Germinal center (tissue), 1 donor: ENCODE measurements at regions not wholly inside any gene's neighbourhood (a gene's known extent, or its start where the extent isn't known, plus 50 kb on each side); places are given as distances from the start of the nearest gene placed in this dataset.
"Not testable (repeated sequence)": the region's sequence is repeated elsewhere in the genome, so short reads cannot be mapped to it uniquely, and the experiment has no call there.

ENCODE experiments used
- DNase-seq: peaks from one replicate; pipeline ENCODE4 v3.0.0; 2012; ENCODE audit warnings: mixed read lengths, low spot score

- no peak for DNase-seq
Measured at GRCh38 chr15:35992791-35993190, 446.8 kb upstream of the DPH6 start.

DNA sequence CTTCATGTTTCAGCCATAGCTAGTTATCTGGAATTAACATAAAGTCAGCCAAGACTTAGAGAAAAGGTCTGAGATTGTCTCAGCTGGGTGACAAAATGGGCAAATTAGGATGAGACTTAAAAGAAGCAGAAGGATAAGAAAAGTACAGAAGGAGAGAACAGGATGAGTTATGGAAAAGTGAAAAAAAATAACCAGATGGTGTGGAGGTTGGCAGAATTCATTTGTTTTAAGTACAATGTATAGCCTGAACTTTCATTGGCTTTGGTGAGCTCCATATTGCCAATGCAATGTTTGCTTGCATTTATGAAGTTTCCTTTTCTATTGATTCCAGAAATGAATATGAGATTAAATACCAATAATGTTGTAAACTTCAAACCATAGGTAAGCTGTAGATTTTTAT, 447.2 kb upstream of the DPH6 start:
- DNase-seq: no peak

- DNase-seq: no peak
Measured at GRCh38 chr15:35994876-35995275, 448.9 kb upstream of the DPH6 start.

- DNase-seq: no peak
Measured at GRCh38 chr15:35998663-35999602, 453.0 kb upstream of the DPH6 start.

- no peak for DNase-seq
Measured at GRCh38 chr15:36004891-36005490, 459.0 kb upstream of the DPH6 start.

GRCh38 chr15:36005542-36005941, 459.6 kb upstream of the DPH6 start:
- no peak for DNase-seq

DNA sequence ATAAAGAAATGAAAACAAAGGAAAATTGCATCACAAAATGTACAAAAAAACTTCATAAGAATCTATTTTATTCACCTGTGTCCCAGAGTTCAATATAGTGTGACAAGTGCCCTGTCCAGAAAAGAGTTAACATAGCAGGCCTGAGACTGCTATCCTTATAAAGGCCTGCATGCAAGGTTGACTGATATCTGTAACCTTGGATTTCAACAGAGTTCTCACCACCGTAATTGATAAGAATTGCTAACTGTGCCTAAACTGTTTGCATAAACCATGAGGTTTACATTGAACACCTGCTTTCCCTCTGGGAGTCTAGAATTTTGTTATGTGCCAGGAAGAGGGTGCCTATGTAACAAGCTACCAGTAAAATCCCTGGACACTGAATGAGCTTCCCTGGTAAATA, 461.7 kb upstream of the DPH6 start:
- no peak for DNase-seq

DNA sequence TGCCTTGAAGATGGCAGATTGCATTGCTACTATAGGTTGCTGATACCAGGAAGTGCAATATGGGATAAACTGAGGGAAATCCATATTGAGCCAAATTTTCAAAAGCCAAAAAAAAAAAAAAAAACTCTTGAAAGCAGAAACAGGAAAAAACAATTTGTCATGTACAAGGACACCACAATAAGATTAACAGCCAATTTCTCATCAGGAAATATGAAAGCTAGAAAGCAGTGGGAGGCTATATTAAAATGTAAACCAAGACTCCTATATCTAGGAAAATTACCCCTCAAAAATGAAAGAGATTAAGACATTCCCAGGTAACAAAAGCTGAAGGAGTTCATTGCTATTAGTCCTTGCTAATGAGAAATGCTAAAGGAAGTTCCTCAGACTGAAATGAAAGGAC, 462.8 kb upstream of the DPH6 start:
- no peak for DNase-seq

GRCh38 chr15:36024031-36024688, 478.2 kb upstream of the DPH6 start:
- no peak for DNase-seq

- DNase-seq: no peak
Measured at GRCh38 chr15:36026627-36027283, 480.8 kb upstream of the DPH6 start.

DNA sequence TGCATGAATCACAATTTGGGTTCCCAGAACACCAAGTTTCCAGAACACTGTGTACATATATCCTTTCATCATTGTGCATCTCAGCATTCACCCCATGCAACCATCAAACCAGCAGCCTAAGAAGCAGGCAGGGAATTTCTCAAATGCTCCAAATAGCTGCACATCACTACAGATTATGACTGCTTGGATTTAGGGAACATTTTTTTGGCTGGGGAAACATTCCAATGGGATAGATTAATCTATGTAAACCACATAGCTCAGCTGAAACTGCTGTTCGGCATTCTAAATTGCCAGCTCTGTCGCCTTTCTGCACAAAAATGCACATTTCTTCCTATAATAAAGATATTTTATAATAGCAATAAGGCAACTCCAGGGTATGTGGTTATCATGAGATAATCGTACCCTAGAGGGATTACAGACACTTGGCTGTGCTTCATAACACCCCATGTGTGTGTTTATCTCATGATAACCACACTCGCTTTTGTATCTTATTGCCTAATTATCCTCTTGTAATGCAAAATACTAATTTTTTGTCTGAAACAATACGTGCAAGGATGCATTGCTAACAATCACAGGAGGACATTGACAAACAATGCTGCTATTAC, 483.7 kb upstream of the DPH6 start:
- no peak for DNase-seq

- DNase-seq: no peak
Measured at GRCh38 chr15:36039996-36040572, 494.1 kb upstream of the DPH6 start.

DNA sequence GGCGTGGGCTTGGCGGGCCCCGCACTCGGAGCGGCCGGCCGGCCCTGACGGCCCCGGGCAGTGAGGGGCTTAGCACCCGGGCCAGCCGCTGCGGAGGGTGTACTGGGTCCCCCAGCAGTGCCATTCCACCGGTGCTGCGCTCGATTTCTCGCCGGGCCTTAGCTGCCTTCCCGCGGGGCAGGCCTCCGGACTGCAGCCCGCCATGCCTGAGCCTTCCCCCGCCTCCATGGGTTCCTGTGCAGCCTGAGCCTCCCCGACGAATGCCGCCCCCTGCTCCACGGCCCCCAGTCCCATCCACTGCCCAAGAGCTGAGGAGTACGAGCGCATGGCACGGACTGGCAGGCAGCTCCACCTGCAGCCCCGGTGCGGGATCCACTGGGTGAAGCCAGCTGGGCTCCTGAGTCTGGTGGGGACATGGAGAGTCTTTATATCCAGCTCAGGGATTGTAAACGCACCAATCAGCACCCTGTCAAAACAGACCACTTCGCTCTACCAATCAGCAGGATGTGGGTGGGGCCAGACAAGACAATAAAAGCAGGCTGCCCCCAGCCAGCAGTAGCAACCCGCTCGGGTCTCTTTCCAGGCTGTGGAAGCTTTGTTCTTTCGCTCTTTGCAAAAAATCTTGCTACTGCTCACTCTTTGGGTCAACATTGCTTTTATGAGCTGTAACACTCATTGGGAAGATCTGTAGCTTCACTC, 501.2 kb upstream of the DPH6 start:
- not testable (repeated sequence) for DNase-seq

- DNase-seq: no peak
Measured at GRCh38 chr15:36050899-36051298, 504.9 kb upstream of the DPH6 start.

DNA sequence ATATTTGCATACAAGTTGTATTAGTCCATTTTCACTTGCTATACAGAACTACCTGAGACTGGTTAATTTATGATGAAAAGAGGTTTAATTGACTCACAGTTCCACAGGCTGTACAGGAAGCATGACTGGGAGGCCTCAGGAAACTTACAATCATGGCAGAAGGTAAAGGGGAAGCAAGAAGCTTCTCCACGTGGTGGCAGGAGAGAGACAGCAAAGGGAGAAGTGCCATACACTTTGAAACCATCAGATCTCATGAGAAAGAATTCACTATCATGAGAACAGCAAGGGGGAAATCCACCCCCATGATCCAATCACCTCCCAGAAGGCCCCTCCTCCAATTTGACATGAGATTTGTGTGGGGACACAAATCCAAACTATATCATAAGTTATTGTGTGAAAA, 506.7 kb upstream of the DPH6 start:
- DNase-seq: not testable (repeated sequence)

DNA sequence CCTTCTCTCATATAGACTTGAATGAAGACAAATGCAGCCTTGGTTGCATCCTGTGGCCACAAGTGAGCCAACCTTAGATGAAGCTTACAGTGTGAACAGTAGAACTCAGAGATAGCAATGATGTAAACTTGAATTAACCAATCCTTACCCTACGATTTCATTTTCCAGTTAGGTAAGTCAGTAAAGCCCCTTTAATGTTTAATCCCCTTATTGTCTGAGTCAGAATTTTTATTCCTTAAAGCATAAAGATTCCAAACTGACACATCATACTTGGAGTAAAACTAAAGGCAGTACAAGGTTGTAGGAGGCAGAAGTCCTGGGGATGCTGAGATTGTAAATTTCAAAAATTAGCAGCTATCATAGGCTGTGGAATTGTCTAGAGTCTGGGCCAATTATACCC, 507.8 kb upstream of the DPH6 start:
- DNase-seq: no peak

DNA sequence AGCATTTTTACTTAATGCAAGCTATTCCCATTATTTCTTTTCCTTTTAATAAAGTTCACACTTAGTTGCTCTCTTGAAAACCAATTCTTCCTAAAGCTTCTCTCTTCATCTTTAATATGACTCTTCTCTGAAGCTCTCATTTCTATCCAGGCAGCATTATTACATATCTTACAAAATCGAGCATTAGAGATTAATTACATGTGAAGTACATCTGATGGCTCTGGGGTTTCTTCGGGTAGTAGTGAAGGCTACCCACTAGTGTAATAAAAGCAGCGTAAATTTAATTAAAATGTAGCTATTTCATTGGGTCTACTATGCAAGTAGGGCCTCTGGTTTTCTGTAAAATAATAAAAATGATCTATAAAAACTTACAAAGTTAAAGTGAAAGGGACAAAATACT, 513.6 kb upstream of the DPH6 start:
- no peak for DNase-seq

- DNase-seq: no peak
Measured at GRCh38 chr15:36062357-36062756, 516.4 kb upstream of the DPH6 start.

DNA sequence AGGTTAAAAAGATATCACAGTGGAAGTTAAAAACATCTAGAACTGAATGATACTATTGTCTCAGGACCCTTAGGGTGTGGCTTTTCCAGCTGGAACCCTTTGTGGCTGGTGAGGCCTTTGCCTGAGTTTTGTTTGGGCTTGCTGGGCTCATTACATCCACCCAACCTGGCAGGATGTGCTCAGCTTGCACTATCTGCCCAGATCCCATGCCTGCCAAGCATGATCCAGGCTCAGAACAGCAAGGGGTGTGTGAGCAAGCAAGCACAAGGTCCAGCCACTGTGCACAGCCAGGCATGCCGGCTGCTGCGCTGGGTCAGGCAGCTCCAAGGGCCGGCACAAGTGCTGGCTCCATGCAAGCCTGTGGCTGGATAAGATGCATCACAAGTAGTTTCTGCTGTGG, 512.7 kb upstream of the CDIN1 start:
- no peak for DNase-seq

- DNase-seq: no peak
Measured at GRCh38 chr15:36067483-36068274, 511.7 kb upstream of the CDIN1 start.
